K562 (cell line): ENCODE measurements at regions not wholly inside any gene's neighbourhood (a gene's known extent, or its start where the extent isn't known, plus 50 kb on each side); places are given as distances from the start of the nearest gene placed in this dataset.

ENCODE experiments used
- CREM ChIP-seq: IDR thresholded peaks from 2 replicates; pipeline ENCODE4 v1.6.1; 2014; ENCODE audit warnings: antibody characterized with exemption, low read depth
- CTCF ChIP-seq, 3 experiments: IDR thresholded peaks in 2 of 3; conservative IDR thresholded peaks in 1 of 3; 2 replicates each; pipeline ENCODE4 v1.5.1; 2011 to 2012; ENCODE audit warnings: low read length in 3 of 3, mild to moderate bottlenecking in 3 of 3, control low read depth in 2 of 3, improper control_type of control experiment in 1 of 3, inconsistent platforms in 1 of 3, low read depth in 1 of 3, mixed read lengths in 1 of 3, moderate library complexity in 1 of 3; ENCODE audit not compliant: insufficient read depth in 2 of 3
- POLR2AphosphoS5 ChIP-seq: IDR thresholded peaks from 2 replicates; pipeline ENCODE4 v1.6.1; 2011; ENCODE audit warnings: mild to moderate bottlenecking, low read depth, low read length, moderate library complexity; ENCODE audit not compliant: control insufficient read depth, insufficient read depth
- TFAP4 ChIP-seq: sonication (generic); formaldehyde crosslinking; IDR thresholded peaks from 2 replicates; pipeline ENCODE4 v1.8.0; 2022; ENCODE audit warnings: missing genetic modification reagents, mild to moderate bottlenecking, moderate library complexity, borderline replicate concordance
- ZNF263 ChIP-seq: sonication (generic); formaldehyde crosslinking; IDR thresholded peaks from 2 replicates; pipeline ENCODE4 v1.8.0; 2022; ENCODE audit warnings: mild to moderate bottlenecking, missing genetic modification reagents, borderline replicate concordance
- ZNF830 ChIP-seq: fragments of 250-450 bp; sonication (Bioruptor Pico); IDR thresholded peaks from 2 replicates; pipeline ENCODE4 v1.5.0; 2021; ENCODE audit warnings: mild to moderate bottlenecking

GRCh38 chr18:38052879-38053590 is 487.4 kb upstream of the CELF4 start:
- TF ChIP-seq ZNF263 (CRISPR knock-in tag) (no peak), CTCF (IDR thresholded peaks at IDR 0.05 in 2 of 3, conservative IDR thresholded peaks at IDR 0.05 in 1 of 3; ENCODE audit: insufficient read depth in 2 of 3, low read depth in 1 of 3, low read length in 3 of 3) (no peak), TFAP4 (CRISPR knock-in tag) (no peak), ZNF830 (CRISPR knock-in tag) (no peak), CREM (no peak), POLR2AphosphoS5 (no peak)
